DND-41 (cell line): ENCODE measurements at regions not wholly inside any gene's neighbourhood (a gene's known extent, or its start where the extent isn't known, plus 50 kb on each side); places are given as distances from the start of the nearest gene placed in this dataset.

ENCODE experiments used
- CTCF ChIP-seq: IDR thresholded peaks from 2 replicates; pipeline ENCODE4 v1.5.1; 2012; ENCODE audit warnings: borderline replicate concordance, low read length, moderate library complexity, mild to moderate bottlenecking; ENCODE audit not compliant: poor library complexity, severe bottlenecking; ENCODE audit errors: extremely low read depth
- EZH2 ChIP-seq: IDR thresholded peaks from 3 replicates; pipeline ENCODE4 v1.6.1; 2012; ENCODE audit warnings: borderline replicate concordance, low read depth, mild to moderate bottlenecking, moderate library complexity, low read length, inconsistent platforms; ENCODE audit not compliant: severe bottlenecking

- TF ChIP-seq CTCF (no peak), EZH2 (no peak)
Measured at GRCh38 chr21:41670056-41670805, 96.6 kb downstream of the RIPK4 start.
